Uterus (tissue), 2 donors: ENCODE measurements at regions not wholly inside any gene's neighbourhood (a gene's known extent, or its start where the extent isn't known, plus 50 kb on each side); places are given as distances from the start of the nearest gene placed in this dataset.

ENCODE experiments used
- CTCF ChIP-seq, 4 experiments: fragments of 200-600 bp in 2 of 4; fragments of 450-650 bp in 2 of 4; sonication (generic) in 2 of 4; IDR thresholded peaks; one replicate each; pipeline ENCODE4 v1.5.1; 2016 to 2019; ENCODE audit warnings: antibody characterized with exemption in 4 of 4, mild to moderate bottlenecking in 2 of 4, moderate library complexity in 1 of 4
- POLR2A ChIP-seq, 2 donors: fragments of 450-650 bp; IDR thresholded peaks; one replicate each; pipeline ENCODE4 v1.6.1; 2016; ENCODE audit warnings: antibody characterized with exemption in 2 of 2, mild to moderate bottlenecking in 1 of 2, moderate library complexity in 1 of 2

GRCh38 chr10:43952760-43953159 lies 304.1 kb upstream of the ZNF32 start:
- TF ChIP-seq CTCF (IDR thresholded peaks at IDR 0.05) (no peak), POLR2A (IDR thresholded peaks at IDR 0.05) (no peak)
